DND-41 (cell line): ENCODE measurements at regions not wholly inside any gene's neighbourhood (a gene's known extent, or its start where the extent isn't known, plus 50 kb on each side); places are given as distances from the start of the nearest gene placed in this dataset.
"Not testable (repeated sequence)": the region's sequence is repeated elsewhere in the genome, so short reads cannot be mapped to it uniquely, and the experiment has no call there.

ENCODE experiments used
- ATAC-seq: fragments of 200-7000 bp; cut with Tn5 transposase; 3 replicates; pipeline ENCODE4 v1.9.1; 2021; ENCODE audit warnings: low read depth; ENCODE audit not compliant: insufficient read depth
- DNase-seq: peaks from one replicate; pipeline ENCODE4 v3.0.0-alpha.2; 2020
- H2AFZ ChIP-seq: 2 replicates; pipeline ENCODE4 v1.6.0; 2012; ENCODE audit warnings: low read depth, low read length
- H3K27ac ChIP-seq: 2 replicates; pipeline ENCODE4 v1.5.1; 2012; ENCODE audit warnings: low read length, inconsistent platforms
- H3K27me3 ChIP-seq: fragments of 200-600 bp; sonication (generic); 2 replicates; pipeline ENCODE4 v1.6.0; 2012; ENCODE audit warnings: low read length, mild to moderate bottlenecking, inconsistent platforms; ENCODE audit not compliant: insufficient read depth, poor library complexity
- H3K36me3 ChIP-seq: 2 replicates; pipeline ENCODE4 v1.5.1; 2012; ENCODE audit warnings: low read length, inconsistent platforms; ENCODE audit not compliant: insufficient read depth
- H3K4me1 ChIP-seq: 2 replicates; pipeline ENCODE4 v1.5.1; 2012; ENCODE audit warnings: mild to moderate bottlenecking, low read length; ENCODE audit not compliant: insufficient read depth
- H3K4me2 ChIP-seq: 2 replicates; pipeline ENCODE4 v1.6.0; 2012; ENCODE audit warnings: mild to moderate bottlenecking, moderate library complexity, low read length, inconsistent platforms; ENCODE audit not compliant: insufficient read depth
- H3K4me3 ChIP-seq, 2 experiments: fragments of 200-600 bp in 1 of 2; shearing (Covaris generic) in 1 of 2; 2 replicates each; pipeline ENCODE4 v1.5.1; 2012 to 2016; ENCODE audit warnings: inconsistent platforms in 2 of 2, low read length in 2 of 2, mild to moderate bottlenecking in 2 of 2, low read depth in 1 of 2, moderate library complexity in 1 of 2
- H3K79me2 ChIP-seq: 2 replicates; pipeline ENCODE4 v1.6.0; 2012; ENCODE audit warnings: low read length, inconsistent platforms; ENCODE audit not compliant: insufficient read depth
- H3K9ac ChIP-seq: 2 replicates; pipeline ENCODE4 v1.6.0; 2012; ENCODE audit warnings: low read depth, mild to moderate bottlenecking, inconsistent platforms, low read length, moderate library complexity
- H3K9me3 ChIP-seq: 2 replicates; pipeline ENCODE4 v1.5.1; 2012; ENCODE audit warnings: low read length, moderate library complexity, mild to moderate bottlenecking, inconsistent platforms; ENCODE audit not compliant: insufficient read depth, severe bottlenecking
- H4K20me1 ChIP-seq: 2 replicates; pipeline ENCODE4 v1.6.0; 2012; ENCODE audit warnings: low read length; ENCODE audit not compliant: insufficient read depth
- CTCF ChIP-seq: IDR thresholded peaks from 2 replicates; pipeline ENCODE4 v1.5.1; 2012; ENCODE audit warnings: borderline replicate concordance, low read length, moderate library complexity, mild to moderate bottlenecking; ENCODE audit not compliant: poor library complexity, severe bottlenecking; ENCODE audit errors: extremely low read depth
- EZH2 ChIP-seq: IDR thresholded peaks from 3 replicates; pipeline ENCODE4 v1.6.1; 2012; ENCODE audit warnings: borderline replicate concordance, low read depth, mild to moderate bottlenecking, moderate library complexity, low read length, inconsistent platforms; ENCODE audit not compliant: severe bottlenecking

GRCh38 chr10:20573924-20574323, 323.2 kb downstream of the NEBL start:
- H4K20me1 ChIP-seq: no peaks in the 10 kb centered on the region
- no peak overlapping the region for H3K4me2 ChIP-seq
- no peak overlapping the region for H3K27ac ChIP-seq
- no peaks in the 10 kb centered on the region for H3K27me3 ChIP-seq
- no peak overlapping the region for H3K4me3 ChIP-seq
- H3K9me3 ChIP-seq: no peaks in the 10 kb centered on the region
- no peaks in the 10 kb centered on the region for H3K36me3 ChIP-seq
- TF ChIP-seq EZH2: no peak
- TF ChIP-seq CTCF: no peak
- no peak overlapping the region for H3K9ac ChIP-seq
- no peak overlapping the region for H2AFZ ChIP-seq
- DNase-seq (no peak), ATAC-seq (no peak)
- no peaks in the 10 kb centered on the region for H3K79me2 ChIP-seq
- H3K4me1 ChIP-seq: no peaks in the 10 kb centered on the region

- not testable (repeated sequence) for H2AFZ ChIP-seq, H3K4me1 ChIP-seq, H3K9ac ChIP-seq, H3K27ac ChIP-seq, H3K4me2 ChIP-seq, DNase-seq, ATAC-seq, H3K4me3 ChIP-seq, H3K27me3 ChIP-seq, H3K9me3 ChIP-seq, H3K79me2 ChIP-seq, H3K36me3 ChIP-seq, H4K20me1 ChIP-seq
Measured at GRCh38 chr10:20555990-20556389, 341.1 kb downstream of the NEBL start.

- no peaks in the 10 kb centered on the region for H3K36me3 ChIP-seq
- no peak overlapping the region for H3K9ac ChIP-seq
- H3K4me2 ChIP-seq: no peak overlapping the region
- no peaks in the 10 kb centered on the region for H3K79me2 ChIP-seq
- no peaks in the 10 kb centered on the region for H4K20me1 ChIP-seq
- H3K27me3 ChIP-seq: no peaks in the 10 kb centered on the region
- H3K4me3 ChIP-seq: no peak overlapping the region
- H3K4me1 ChIP-seq: no peaks in the 10 kb centered on the region
- DNase-seq: no peak
- no peak overlapping the region for H3K27ac ChIP-seq
- no peak for ATAC-seq
- H3K9me3 ChIP-seq: no peaks in the 10 kb centered on the region
- no peak overlapping the region for H2AFZ ChIP-seq
- TF ChIP-seq EZH2 (no peak), CTCF (no peak)
Measured at GRCh38 chr10:20552382-20552781, 344.7 kb downstream of the NEBL start.

- Histone ChIP-seq H4K20me1 (no peaks in the 10 kb centered on the region), H3K4me1 (no peaks in the 10 kb centered on the region), H3K27me3 (no peaks in the 10 kb centered on the region), H3K9ac (no peak overlapping the region), H2AFZ (no peak overlapping the region), H3K9me3 (no peaks in the 10 kb centered on the region), H3K27ac (no peak overlapping the region), H3K36me3 (no peaks in the 10 kb centered on the region), H3K79me2 (no peaks in the 10 kb centered on the region), H3K4me2 (no peak overlapping the region), H3K4me3 (no peak overlapping the region)
- no peak for ATAC-seq
- no peak for TF ChIP-seq CTCF
- DNase-seq: no peak
Measured at GRCh38 chr10:20551761-20552160, 345.4 kb downstream of the NEBL start.
